NCI-H2107 treated with DMSO at 0.1 percent for 48 hours (cell line): ENCODE measurements at regions not wholly inside any gene's neighbourhood (a gene's known extent, or its start where the extent isn't known, plus 50 kb on each side); places are given as distances from the start of the nearest gene placed in this dataset.

Experiments
- DNase-seq: peaks from one replicate; lab custom pipeline; 2025; ENCODE audit not compliant: unreplicated experiment; lab: John Stamatoyannopoulos, UW

DNA sequence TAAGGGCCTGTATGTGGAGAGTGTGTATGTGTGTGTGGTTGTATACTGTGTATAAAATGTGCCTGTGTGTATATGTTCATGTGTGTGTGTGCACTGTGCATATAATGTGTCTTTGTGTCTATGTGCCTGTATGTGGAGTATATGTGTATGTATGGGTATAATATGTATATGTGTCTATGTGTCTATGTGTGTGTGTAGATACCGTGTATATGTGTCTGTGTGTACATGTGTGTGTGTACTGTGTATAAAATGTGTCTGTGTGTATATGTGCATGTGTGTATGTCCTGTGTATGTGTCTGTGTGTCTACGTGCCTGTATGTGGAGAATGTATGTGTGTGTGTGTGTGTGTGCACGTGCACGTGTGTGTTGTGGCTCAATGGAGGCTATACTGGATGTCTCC, 200.4 kb upstream of the ZFHX3 start:
- no peak for DNase-seq

GRCh38 chr16:73240920-73241319, 193.0 kb upstream of the ZFHX3 start:
- DNase-seq: no peak

DNA sequence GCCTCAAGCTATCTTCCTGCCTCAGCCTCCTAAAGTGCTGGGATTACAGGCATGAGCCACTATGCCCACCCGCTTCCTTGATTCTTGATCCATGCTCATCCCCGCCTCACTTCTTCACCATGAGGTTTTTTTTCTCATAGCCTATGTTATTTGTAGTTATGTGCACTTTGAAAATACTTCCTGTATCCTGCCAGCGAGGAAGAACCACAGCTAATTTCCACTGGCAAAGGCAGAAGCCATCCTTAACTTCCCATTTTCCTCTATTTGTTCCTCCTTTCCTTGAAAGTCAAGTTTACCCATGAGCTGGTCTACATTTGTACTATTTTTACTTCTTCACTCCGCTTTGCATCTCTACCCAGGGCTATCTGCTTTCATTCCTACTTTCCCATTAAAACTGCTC, 189.7 kb upstream of the ZFHX3 start:
- DNase-seq: no peak

DNA sequence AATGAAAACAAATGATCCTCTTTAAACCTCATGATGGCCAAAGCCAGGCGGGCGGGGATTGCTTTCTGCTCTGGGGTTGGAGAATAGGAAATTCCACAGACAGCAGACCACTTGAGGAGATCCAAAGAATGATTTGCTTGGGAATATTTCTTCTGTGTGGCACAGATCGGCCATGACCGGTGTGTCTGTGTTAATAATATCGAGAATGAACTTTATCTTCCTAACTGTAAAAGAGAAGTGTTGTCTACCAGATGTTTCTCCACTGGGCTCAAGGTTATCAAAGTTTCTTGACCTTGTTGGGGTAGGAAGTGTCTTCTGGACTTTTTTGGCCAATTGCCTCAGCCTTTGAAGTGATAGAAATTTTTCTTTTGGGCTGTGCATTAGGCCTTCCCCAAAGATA, 186.6 kb upstream of the ZFHX3 start:
- DNase-seq: no peak

DNA sequence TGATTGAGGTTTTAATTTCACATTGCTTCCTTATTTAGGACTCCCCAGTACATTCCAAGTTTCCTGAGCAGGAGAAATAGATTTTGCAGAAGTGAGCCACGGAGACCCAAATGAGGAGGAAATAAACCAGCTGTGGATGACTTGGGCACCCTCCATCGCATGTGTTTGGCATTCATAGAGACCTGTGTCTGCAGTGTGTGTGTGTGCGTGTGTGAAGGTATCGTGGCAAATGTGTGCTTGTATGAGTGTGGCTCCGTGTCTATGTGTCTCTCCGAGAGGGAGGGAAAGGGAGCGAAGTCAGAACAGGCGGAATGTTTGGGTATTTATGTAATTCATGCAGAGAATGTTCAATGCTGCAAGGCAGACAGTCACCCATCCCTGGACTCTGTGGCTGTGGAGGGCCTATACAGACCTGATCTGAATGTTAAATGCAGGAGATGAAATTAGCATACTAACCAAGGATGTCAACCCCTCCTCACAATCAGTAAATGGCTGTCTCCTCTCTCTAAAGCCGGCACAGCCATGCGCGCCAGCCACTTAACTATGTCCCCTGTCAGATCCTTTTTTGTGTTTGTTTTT, 186.0 kb upstream of the ZFHX3 start:
- no peak for DNase-seq

DNA sequence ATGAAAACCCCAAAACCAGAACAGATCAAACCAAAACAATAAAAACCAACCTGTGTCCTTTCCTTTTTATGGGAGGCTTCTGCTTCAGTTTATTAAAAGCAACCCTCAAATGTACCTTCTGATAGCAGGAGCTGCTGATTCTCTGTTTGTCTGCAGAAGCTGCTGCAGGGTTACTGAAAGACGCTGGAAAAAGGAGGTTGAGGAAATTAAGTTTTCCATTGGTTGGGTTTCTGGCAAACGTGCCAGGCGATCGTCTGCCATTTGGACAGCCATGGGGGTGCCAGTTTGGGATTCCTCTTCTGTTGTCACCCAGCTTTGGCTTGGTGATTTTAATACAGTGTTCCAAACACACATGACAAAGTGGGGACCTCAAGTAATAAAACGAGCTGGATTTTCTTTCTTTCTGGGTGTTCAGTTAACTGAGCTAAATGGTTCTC, 185.4 kb upstream of the ZFHX3 start:
- DNase-seq: no peak

- no peak for DNase-seq
Observed at GRCh38 chr16:73232555-73233328, 184.8 kb upstream of the ZFHX3 start.

GRCh38 chr16:73231944-73232554, 184.1 kb upstream of the ZFHX3 start:
- no peak for DNase-seq

- DNase-seq: no peak
Observed at GRCh38 chr16:73231379-73231778, 183.5 kb upstream of the ZFHX3 start.

GRCh38 chr16:73230651-73231050, 182.7 kb upstream of the ZFHX3 start:
- DNase-seq: no peak

GRCh38 chr16:73228649-73229048, 180.7 kb upstream of the ZFHX3 start:
- no peak for DNase-seq

DNA sequence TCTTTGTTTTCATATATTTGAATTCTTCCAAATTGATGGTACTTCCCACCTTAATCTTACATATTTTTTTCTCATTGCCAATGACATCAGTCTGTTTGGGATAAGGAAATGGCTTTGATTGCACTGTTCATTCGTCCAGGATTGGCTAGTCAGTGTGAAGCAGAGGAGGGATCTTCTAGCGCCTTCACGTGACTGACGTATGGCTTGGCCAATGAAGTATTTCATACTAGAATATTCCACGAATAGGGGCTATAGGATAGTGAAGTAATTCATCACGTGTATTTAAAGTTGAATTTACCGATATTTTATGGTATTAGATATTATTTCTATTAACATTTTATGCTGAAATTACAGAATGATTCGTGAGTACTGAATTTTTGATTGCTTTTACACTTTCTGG, 178.7 kb upstream of the ZFHX3 start:
- no peak for DNase-seq

- DNase-seq: no peak
Observed at GRCh38 chr16:73225983-73226382, 178.1 kb upstream of the ZFHX3 start.

DNA sequence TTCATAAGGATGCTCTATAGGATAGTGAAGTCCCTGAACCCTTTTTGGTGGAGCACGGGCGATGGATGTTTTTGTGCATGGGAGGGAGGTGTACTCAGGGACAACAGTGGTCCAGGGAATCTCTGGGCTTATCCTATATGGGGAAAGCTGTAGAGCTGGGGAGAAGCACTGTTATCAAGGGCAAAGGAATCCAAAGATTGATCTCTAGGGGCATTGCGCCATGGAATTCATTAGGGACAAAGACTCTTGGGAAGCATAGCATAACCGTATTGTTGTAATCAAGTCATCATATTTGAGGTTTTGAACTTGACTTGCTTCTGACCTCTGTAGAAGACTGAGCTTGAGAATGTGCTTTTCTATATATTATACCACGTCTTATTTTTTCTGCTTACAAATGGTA, 172.9 kb upstream of the ZFHX3 start:
- no peak for DNase-seq

DNA sequence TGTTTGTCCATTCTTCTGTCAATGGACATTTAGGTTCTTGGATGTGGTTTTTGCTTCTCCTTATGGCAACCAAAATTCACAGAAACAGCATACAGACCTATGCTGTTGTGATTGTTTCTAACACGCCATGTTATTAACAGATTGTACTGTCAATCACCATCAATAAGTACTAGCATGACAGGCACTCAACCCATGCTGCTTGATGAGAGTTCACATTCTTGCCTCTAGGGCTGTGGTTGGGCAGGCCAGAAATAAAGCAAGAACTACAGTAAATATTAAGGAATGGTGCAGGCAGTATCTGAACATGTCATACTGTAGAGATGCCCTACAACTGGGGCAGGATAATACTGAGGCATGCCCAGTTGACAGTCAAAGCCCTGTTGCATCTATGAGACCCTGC, 171.2 kb upstream of the ZFHX3 start:
- no peak for DNase-seq

DNA sequence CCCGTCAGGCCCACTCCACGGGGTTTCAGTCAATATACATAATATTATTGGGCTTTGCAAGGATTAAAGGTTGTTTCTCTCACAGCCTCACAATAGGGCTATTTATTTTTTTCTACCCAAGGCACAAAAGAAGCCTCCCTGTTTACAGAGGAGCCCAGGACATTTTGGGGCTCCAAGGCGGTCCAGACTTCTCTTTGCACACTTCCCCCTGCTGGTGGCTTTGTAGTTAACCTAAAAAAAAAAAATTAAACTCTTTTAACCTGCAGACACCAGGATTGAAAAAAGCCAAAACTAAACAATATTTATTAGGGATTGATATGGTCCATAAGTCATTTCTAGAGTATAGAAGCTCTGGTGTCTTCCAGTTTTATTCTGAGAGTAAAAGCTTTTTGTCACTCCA, 169.7 kb upstream of the ZFHX3 start:
- DNase-seq: no peak

DNA sequence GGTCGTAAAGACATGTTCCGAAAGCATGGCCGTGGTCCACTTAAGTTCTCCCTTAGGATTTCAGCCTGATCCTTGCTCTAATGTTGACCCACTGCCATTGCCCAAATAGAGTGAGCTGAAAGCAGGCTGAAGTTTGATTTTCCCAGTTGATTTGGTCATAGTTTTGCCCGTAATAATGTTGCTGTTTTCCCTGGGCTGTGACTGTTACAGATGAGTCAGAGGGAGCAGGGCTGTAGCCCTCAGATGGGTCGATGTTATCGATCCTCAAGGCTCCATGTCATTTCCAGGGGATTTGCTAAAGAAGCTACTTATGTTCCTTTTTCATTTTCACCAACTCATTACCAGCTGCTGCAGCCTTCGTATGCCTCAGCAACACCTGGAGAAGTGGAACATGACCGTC, 169.0 kb upstream of the ZFHX3 start:
- peak; percentile 95 for DNase-seq

- no peak for DNase-seq
Observed at GRCh38 chr16:73215678-73216377, 167.9 kb upstream of the ZFHX3 start.

DNA sequence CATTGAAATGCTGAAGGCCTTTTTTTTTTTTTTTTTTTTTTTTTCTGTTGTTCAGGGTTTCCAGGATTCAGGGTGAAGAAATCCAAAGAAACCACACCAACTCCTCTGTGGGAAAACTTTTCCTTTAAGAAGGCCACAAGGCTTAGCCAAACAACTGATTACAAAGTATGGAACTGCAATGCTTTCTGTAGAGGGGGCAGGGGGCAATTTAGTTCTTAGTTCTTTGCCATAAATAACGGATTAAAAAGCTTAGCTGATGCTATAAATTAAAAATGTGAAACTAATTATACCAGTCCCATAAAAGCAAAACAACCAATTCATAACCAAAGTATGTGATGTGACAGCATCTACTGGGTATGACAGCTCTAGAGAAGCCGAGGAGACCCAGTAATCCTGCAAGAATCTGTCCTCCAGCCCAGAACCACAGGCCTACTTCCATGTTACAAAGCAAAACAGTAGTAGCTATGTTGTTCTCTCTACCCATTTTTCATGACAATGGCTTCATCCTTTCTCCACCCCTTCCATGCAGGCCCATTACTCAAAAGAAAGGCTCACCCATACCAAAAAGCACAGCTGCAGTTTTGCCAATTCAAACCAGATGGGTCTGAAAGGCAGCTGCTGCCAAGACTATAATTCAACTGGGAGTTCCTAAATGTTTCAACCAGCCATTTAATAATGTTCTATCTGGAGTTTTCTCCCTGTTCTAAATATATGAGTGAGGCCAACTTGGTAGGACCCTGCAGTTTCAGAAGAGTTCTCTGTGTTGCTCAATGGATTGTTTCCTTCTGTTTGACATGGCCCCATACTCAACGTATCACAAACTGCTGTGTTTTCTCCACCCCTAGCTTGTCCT, 167.1 kb upstream of the ZFHX3 start:
- DNase-seq: no peak

DNA sequence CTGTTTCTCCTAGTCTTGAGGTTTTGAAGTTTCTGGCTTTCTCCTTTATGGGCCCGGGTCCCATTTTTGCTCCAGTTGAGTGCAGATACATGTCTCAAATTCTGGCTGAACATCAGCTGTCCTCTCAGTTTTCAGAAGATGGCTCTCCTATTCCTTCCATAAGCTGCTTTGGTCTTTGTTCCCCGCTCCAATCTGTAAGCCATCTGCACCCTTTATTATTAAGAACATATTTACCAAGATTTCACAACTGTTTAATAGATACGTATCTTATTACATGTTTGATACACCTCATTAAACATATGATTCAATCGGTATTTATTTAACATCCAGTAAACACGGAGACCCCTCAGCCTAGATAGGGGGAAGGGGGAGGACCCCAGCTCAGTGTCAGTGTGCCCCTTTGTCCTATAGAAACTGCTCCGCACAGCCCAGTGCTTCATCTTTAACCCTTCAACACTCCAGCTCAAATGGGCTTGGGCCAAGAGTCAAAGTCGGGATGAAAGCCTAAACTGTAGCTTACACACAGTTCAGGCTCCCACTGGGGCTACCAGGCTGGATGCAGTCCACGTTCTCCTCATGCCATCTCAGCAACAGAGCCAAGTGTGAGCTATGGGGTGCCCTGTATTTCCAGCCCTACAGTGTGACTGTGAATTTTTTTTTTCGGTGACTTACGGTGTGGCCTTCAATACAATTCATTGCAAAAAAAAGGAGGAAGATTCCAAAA, 166.0 kb upstream of the ZFHX3 start:
- DNase-seq: peak; percentile 90
